Sigmoid colon (tissue), 6 donors: ENCODE measurements at regions not wholly inside any gene's neighbourhood (a gene's known extent, or its start where the extent isn't known, plus 50 kb on each side); places are given as distances from the start of the nearest gene placed in this dataset.

Source experiments
- DNase-seq: peaks from one replicate; pipeline ENCODE4 v3.0.0-alpha.2; 2019
- H3K27ac ChIP-seq, 4 donors: fragments of 200-600 bp; sonication (generic); one replicate each; pipeline ENCODE4 v1.5.1; 2016 to 2019; ENCODE audit warnings: mild to moderate bottlenecking in 1 of 4
- H3K27me3 ChIP-seq, 3 donors: fragments of 200-600 bp; sonication (generic); one replicate each; pipeline ENCODE4 v1.5.1; 2019; ENCODE audit warnings: mild to moderate bottlenecking in 1 of 3
- H3K36me3 ChIP-seq, 4 donors: fragments of 200-600 bp; sonication (generic); one replicate each; pipeline ENCODE4 v1.5.1; 2016 to 2019
- H3K4me1 ChIP-seq, 4 donors: fragments of 200-600 bp; sonication (generic); one replicate each; pipeline ENCODE4 v1.5.1; 2017 to 2019
- H3K4me3 ChIP-seq, 4 donors: fragments of 200-600 bp; sonication (generic); one replicate each; pipeline ENCODE4 v1.5.1; 2017 to 2019; ENCODE audit warnings: mild to moderate bottlenecking in 2 of 4, moderate library complexity in 1 of 4
- H3K9me3 ChIP-seq, 4 donors: fragments of 200-600 bp in 3 of 4; sonication (generic) in 3 of 4; one replicate each; pipeline versions ENCODE4 v1.5.1 to v1.6.1; 2013 to 2019
- CTCF ChIP-seq, 4 experiments: fragments of 450-650 bp in 3 of 4; fragments of 200-600 bp in 1 of 4; IDR thresholded peaks; one replicate each; pipeline ENCODE4 v1.5.1; 2016 to 2019; ENCODE audit warnings: antibody characterized with exemption in 4 of 4, mild to moderate bottlenecking in 3 of 4, moderate library complexity in 2 of 4
- EP300 ChIP-seq, 4 donors: sonication (generic); formaldehyde crosslinking; IDR thresholded peaks; one replicate each; pipeline ENCODE4 v1.6.1; 2017; ENCODE audit warnings: antibody characterized with exemption in 4 of 4
- POLR2A ChIP-seq, 2 donors: fragments of 450-650 bp; IDR thresholded peaks; one replicate each; pipeline ENCODE4 v1.6.1; 2016; ENCODE audit warnings: antibody characterized with exemption in 2 of 2, mild to moderate bottlenecking in 2 of 2, moderate library complexity in 2 of 2
- POLR2AphosphoS5 ChIP-seq, 4 donors: sonication (generic); formaldehyde crosslinking; IDR thresholded peaks; one replicate each; pipeline ENCODE4 v1.6.1; 2017; ENCODE audit warnings: antibody characterized with exemption in 4 of 4
- WGBS, 2 donors: extraction: QIAGEN DNeasy Blood & Tissue Kit; methylation state at CpG; one replicate each; pipeline ENCODE4 v1.1.7; 2013; 5-methylcytosine and 5-hydroxymethylcytosine counted together
- intact Hi-C: fragments of 100-400 bp; cut with DNase I; formaldehyde crosslinking; loops from one replicate; pipeline ENCODE4 v1.15.1; 2023
- donor health status: healthy with polysubstance abuse.
- donor health status: healthy.

- 98% methylated on average over 1 of the region's 1 CpG for whole genome bisulfite sequencing, 2 donors
- TF ChIP-seq POLR2A (IDR thresholded peaks at IDR 0.05), result no peak
- no peak for TF ChIP-seq EP300 (IDR thresholded peaks at IDR 0.05)
- TF ChIP-seq CTCF (IDR thresholded peaks at IDR 0.05), result no peak
- no peak for TF ChIP-seq POLR2AphosphoS5 (IDR thresholded peaks at IDR 0.05)
- intact Hi-C loops, result no loop called here
- H3K4me1 ChIP-seq, result peaks cover 0 to 7% (median 3%) of the 10 kb centered on the region in 4 donors
- no peaks in the 10 kb centered on the region for H3K27me3 ChIP-seq
- no peak for DNase-seq
- no peaks in the 10 kb centered on the region for H3K9me3 ChIP-seq
- no peak overlapping the region for H3K4me3 ChIP-seq
- no peaks in the 10 kb centered on the region for H3K36me3 ChIP-seq
- H3K27ac ChIP-seq, result no peak overlapping the region
Observed at GRCh38 chr6:81668615-81669047, 83.8 kb downstream of the TENT5A start.

- intact Hi-C loops, result no loop called here
- DNase-seq, result no peak
- Histone ChIP-seq H3K4me1 (peaks cover 0 to 7% (median 3%) of the 10 kb centered on the region in 4 donors), H3K27me3 (no peaks in the 10 kb centered on the region), H3K27ac (no peak overlapping the region), H3K9me3 (no peaks in the 10 kb centered on the region), H3K36me3 (no peaks in the 10 kb centered on the region), H3K4me3 (no peak overlapping the region)
- 91 to 95% methylated on average over 1 of the region's 1 CpG for WGBS, 2 donors
- TF ChIP-seq EP300 (IDR thresholded peaks at IDR 0.05) (no peak), CTCF (IDR thresholded peaks at IDR 0.05) (no peak), POLR2AphosphoS5 (IDR thresholded peaks at IDR 0.05) (no peak), POLR2A (IDR thresholded peaks at IDR 0.05) (no peak)
Observed at GRCh38 chr6:81666481-81666880, 86.0 kb downstream of the TENT5A start.

- Histone ChIP-seq H3K27ac (no peak overlapping the region), H3K4me1 (no peaks in the 10 kb centered on the region), H3K4me3 (no peak overlapping the region), H3K9me3 (no peaks in the 10 kb centered on the region), H3K36me3 (no peaks in the 10 kb centered on the region), H3K27me3 (no peaks in the 10 kb centered on the region)
- TF ChIP-seq EP300 (IDR thresholded peaks at IDR 0.05), result no peak
- no peak for TF ChIP-seq CTCF (IDR thresholded peaks at IDR 0.05)
- TF ChIP-seq POLR2A (IDR thresholded peaks at IDR 0.05), result no peak
- TF ChIP-seq POLR2AphosphoS5 (IDR thresholded peaks at IDR 0.05), result no peak
- no peak for DNase-seq
- intact Hi-C loops, result no loop called here
- WGBS, 2 donors, result 86 to 90% methylated on average over 4 of the region's 4 CpGs
Observed at GRCh38 chr6:81656231-81656630, 96.2 kb downstream of the TENT5A start.

GRCh38 chr6:81655696-81656095 lies 96.8 kb downstream of the TENT5A start:
- TF ChIP-seq POLR2A (IDR thresholded peaks at IDR 0.05) (no peak), EP300 (IDR thresholded peaks at IDR 0.05) (no peak), POLR2AphosphoS5 (IDR thresholded peaks at IDR 0.05) (no peak), CTCF (IDR thresholded peaks at IDR 0.05) (no peak)
- WGBS, 2 donors, result 94 to 96% methylated on average over 2 of the region's 2 CpGs
- DNase-seq, result no peak
- H3K4me1 ChIP-seq, result no peaks in the 10 kb centered on the region
- H3K27me3 ChIP-seq, result no peaks in the 10 kb centered on the region
- intact Hi-C loops, result no loop called here
- no peak overlapping the region for H3K4me3 ChIP-seq
- no peaks in the 10 kb centered on the region for H3K36me3 ChIP-seq
- no peak overlapping the region for H3K27ac ChIP-seq
- H3K9me3 ChIP-seq, result no peaks in the 10 kb centered on the region

GRCh38 chr6:81648502-81648901 lies 104.0 kb downstream of the TENT5A start:
- no peak overlapping the region for H3K4me3 ChIP-seq
- intact Hi-C loops, result no loop called here
- no peaks in the 10 kb centered on the region for H3K36me3 ChIP-seq
- H3K4me1 ChIP-seq, result no peaks in the 10 kb centered on the region
- H3K9me3 ChIP-seq, result no peaks in the 10 kb centered on the region
- TF ChIP-seq EP300 (IDR thresholded peaks at IDR 0.05) (no peak), POLR2AphosphoS5 (IDR thresholded peaks at IDR 0.05) (no peak)
- no peak for DNase-seq
- H3K27ac ChIP-seq, result no peak overlapping the region
- 96 to 97% methylated on average over 2 of the region's 2 CpGs for WGBS, 2 donors
- H3K27me3 ChIP-seq, result no peaks in the 10 kb centered on the region
